ENCODE measurements at regions not wholly inside any gene's neighbourhood (a gene's known extent, or its start where the extent isn't known, plus 50 kb on each side); places are given as distances from the start of the nearest gene placed in this dataset.

GRCh38 chr18:6650747-6651146, 78.8 kb upstream of the ARHGAP28 start:
- no peak for DNase-seq
- WGBS, 4 donors, result 74 to 77% (median 76%) methylated on average over 6 of the region's 6 CpGs
- H3K27ac ChIP-seq, result no peak overlapping the region
- no peaks in the 10 kb centered on the region for H3K9me3 ChIP-seq
- intact Hi-C loops (cut with DNase I), result no loop called here
- ATAC-seq, result no peak
- H3K4me1 ChIP-seq, result no peaks in the 10 kb centered on the region
- H3K36me3 ChIP-seq, result no peaks in the 10 kb centered on the region
- H3K4me3 ChIP-seq, result no peak overlapping the region
- TF ChIP-seq POLR2A (IDR thresholded peaks at IDR 0.05) (no peak), CTCF (IDR thresholded peaks at IDR 0.05) (no peak)
- no peaks in the 10 kb centered on the region for H3K27me3 ChIP-seq

GRCh38 chr18:6652098-6652497, 77.4 kb upstream of the ARHGAP28 start:
- H3K36me3 ChIP-seq, result no peaks in the 10 kb centered on the region

GRCh38 chr18:6653880-6654279, 75.6 kb upstream of the ARHGAP28 start:
- no peak for TF ChIP-seq POLR2A (IDR thresholded peaks at IDR 0.05)
- no peak for TF ChIP-seq CTCF (IDR thresholded peaks at IDR 0.05)
- peaks cover 0 to 4% (median 0%) of the 10 kb centered on the region in 12 donors for H3K9me3 ChIP-seq
- ATAC-seq, result no peak
- no peak for DNase-seq
- no peaks in the 10 kb centered on the region for H3K27me3 ChIP-seq
- H3K36me3 ChIP-seq, result no peaks in the 10 kb centered on the region
- H3K4me1 ChIP-seq, result no peaks in the 10 kb centered on the region
- intact Hi-C loops (cut with DNase I), result no loop called here
- WGBS, 4 donors, result 58 to 69% (median 61%) methylated on average over 2 of the region's 2 CpGs
- no peak overlapping the region for H3K4me3 ChIP-seq
- H3K27ac ChIP-seq, result no peak overlapping the region

More at GRCh38 chr18:6652098-6652497, 77.4 kb upstream of the ARHGAP28 start:
- no peak overlapping the region for H3K27ac ChIP-seq
- DNase-seq (no peak), ATAC-seq (no peak)
- intact Hi-C loops (cut with DNase I), result no loop called here
- H3K9me3 ChIP-seq, result peaks cover 0 to 4% (median 0%) of the 10 kb centered on the region in 12 donors
- no peaks in the 10 kb centered on the region for H3K27me3 ChIP-seq
- H3K4me3 ChIP-seq, result no peak overlapping the region
- H3K4me1 ChIP-seq, result no peaks in the 10 kb centered on the region
- no peak for TF ChIP-seq CTCF (IDR thresholded peaks at IDR 0.05)
- TF ChIP-seq POLR2A (IDR thresholded peaks at IDR 0.05), result no peak

GRCh38 chr18:6659963-6660725, 69.4 kb upstream of the ARHGAP28 start:
- Histone ChIP-seq H3K9me3 (peaks cover 0 to 4% (median 0%) of the 10 kb centered on the region in 12 donors), H3K27me3 (no peaks in the 10 kb centered on the region), H3K27ac (no peak overlapping the region), H3K4me3 (no peak overlapping the region), H3K36me3 (no peaks in the 10 kb centered on the region), H3K4me1 (no peaks in the 10 kb centered on the region)
- ATAC-seq, result no peak
- no peak for TF ChIP-seq POLR2A (IDR thresholded peaks at IDR 0.05)
- no peak for TF ChIP-seq CTCF (IDR thresholded peaks at IDR 0.05)
- WGBS, 4 donors, result 73 to 77% (median 76%) methylated on average over 7 of the region's 7 CpGs
- intact Hi-C loops (cut with DNase I), result no loop called here
- DNase-seq, result no peak
